GM18526 (cell line): ENCODE measurements at regions not wholly inside any gene's neighbourhood (a gene's known extent, or its start where the extent isn't known, plus 50 kb on each side); places are given as distances from the start of the nearest gene placed in this dataset.

Source experiments
- POLR2A ChIP-seq: IDR thresholded peaks from 3 replicates; pipeline ENCODE4 v1.6.1; 2011; ENCODE audit not compliant: insufficient read length; ENCODE audit errors: extremely low read depth

- no peak for TF ChIP-seq POLR2A
Observed at GRCh38 chr9:129359162-129359811, 181.2 kb upstream of the IER5L start.

GRCh38 chr9:129358621-129359154 lies 180.6 kb upstream of the IER5L start:
- TF ChIP-seq POLR2A: no peak

GRCh38 chr9:129357773-129358245 lies 179.7 kb upstream of the IER5L start:
- no peak for TF ChIP-seq POLR2A

- TF ChIP-seq POLR2A: no peak
Observed at GRCh38 chr9:129356871-129357772, 179.1 kb upstream of the IER5L start.

- TF ChIP-seq POLR2A: no peak
Observed at GRCh38 chr9:129355631-129356030, 177.6 kb upstream of the IER5L start.

- TF ChIP-seq POLR2A: no peak
Observed at GRCh38 chr9:129354498-129354897, 176.4 kb upstream of the IER5L start.

GRCh38 chr9:129353697-129354336 lies 175.8 kb upstream of the IER5L start:
- TF ChIP-seq POLR2A: no peak

GRCh38 chr9:129352146-129352865 lies 174.2 kb upstream of the IER5L start:
- no peak for TF ChIP-seq POLR2A

GRCh38 chr9:129351642-129352145 lies 173.6 kb upstream of the IER5L start:
- TF ChIP-seq POLR2A: no peak

- TF ChIP-seq POLR2A: no peak
Observed at GRCh38 chr9:129351058-129351641, 173.1 kb upstream of the IER5L start.

GRCh38 chr9:129350143-129350935 lies 172.3 kb upstream of the IER5L start:
- no peak for TF ChIP-seq POLR2A

GRCh38 chr9:129349665-129349947 lies 171.5 kb upstream of the IER5L start:
- no peak for TF ChIP-seq POLR2A

- TF ChIP-seq POLR2A: no peak
Observed at GRCh38 chr9:129348890-129349664, 171.0 kb upstream of the IER5L start.
